ENCODE measurements at regions not wholly inside any gene's neighbourhood (a gene's known extent, or its start where the extent isn't known, plus 50 kb on each side); places are given as distances from the start of the nearest gene placed in this dataset.
"Not testable (repeated sequence)": the region's sequence is repeated elsewhere in the genome, so short reads cannot be mapped to it uniquely, and the experiment has no call there.

- TF ChIP-seq, protein P1, sequence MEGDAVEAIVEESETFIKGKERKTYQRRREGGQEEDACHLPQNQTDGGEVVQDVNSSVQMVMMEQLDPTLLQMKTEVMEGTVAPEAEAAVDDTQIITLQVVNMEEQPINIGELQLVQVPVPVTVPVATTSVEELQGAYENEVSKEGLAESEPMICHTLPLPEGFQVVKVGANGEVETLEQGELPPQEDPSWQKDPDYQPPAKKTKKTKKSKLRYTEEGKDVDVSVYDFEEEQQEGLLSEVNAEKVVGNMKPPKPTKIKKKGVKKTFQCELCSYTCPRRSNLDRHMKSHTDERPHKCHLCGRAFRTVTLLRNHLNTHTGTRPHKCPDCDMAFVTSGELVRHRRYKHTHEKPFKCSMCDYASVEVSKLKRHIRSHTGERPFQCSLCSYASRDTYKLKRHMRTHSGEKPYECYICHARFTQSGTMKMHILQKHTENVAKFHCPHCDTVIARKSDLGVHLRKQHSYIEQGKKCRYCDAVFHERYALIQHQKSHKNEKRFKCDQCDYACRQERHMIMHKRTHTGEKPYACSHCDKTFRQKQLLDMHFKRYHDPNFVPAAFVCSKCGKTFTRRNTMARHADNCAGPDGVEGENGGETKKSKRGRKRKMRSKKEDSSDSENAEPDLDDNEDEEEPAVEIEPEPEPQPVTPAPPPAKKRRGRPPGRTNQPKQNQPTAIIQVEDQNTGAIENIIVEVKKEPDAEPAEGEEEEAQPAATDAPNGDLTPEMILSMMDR (conservative IDR thresholded peaks at IDR 0.05; ENCODE audit: low read depth, low read length), result not testable (repeated sequence)
- not testable (repeated sequence) for TF ChIP-seq EZH2 (IDR thresholded peaks at IDR 0.05; ENCODE audit: low read length, unreplicated experiment); EZH2phosphoT487 (IDR thresholded peaks at IDR 0.05; ENCODE audit: borderline replicate concordance, low read length)
These were observed 338.8 kb upstream of the IRX2 start for GRCh38 chr5:3090305-3090704.
